GM18951 (cell line): ENCODE measurements at regions not wholly inside any gene's neighbourhood (a gene's known extent, or its start where the extent isn't known, plus 50 kb on each side); places are given as distances from the start of the nearest gene placed in this dataset.
"Not testable (repeated sequence)": the region's sequence is repeated elsewhere in the genome, so short reads cannot be mapped to it uniquely, and the experiment has no call there.

Experiments used
- POLR2A ChIP-seq: IDR thresholded peaks from 4 replicates; pipeline ENCODE4 v1.6.1; 2011; ENCODE audit warnings: mild to moderate bottlenecking; ENCODE audit not compliant: insufficient read length, insufficient read depth; ENCODE audit errors: extremely low read depth
- in situ Hi-C: fragments of 300-500 bp; cut with MboI; formaldehyde crosslinking; loops from one replicate; pipeline ENCODE4 v1.12.0; 2022; ENCODE audit warnings: low sequenced_read_pairs, mixed read lengths, inconsistent platforms; ENCODE audit not compliant: unreplicated experiment

- in situ Hi-C loops: no loop called here
These were observed 312.1 kb downstream of the ARRDC4 start for GRCh38 chr15:98272625-98273024.

GRCh38 chr15:98276018-98276417 is 315.5 kb downstream of the ARRDC4 start:
- no peak for TF ChIP-seq POLR2A
- in situ Hi-C loops: no loop called here

More at GRCh38 chr15:98272625-98273024, 312.1 kb downstream of the ARRDC4 start:
- TF ChIP-seq POLR2A: no peak

- in situ Hi-C loops: no loop called here
- no peak for TF ChIP-seq POLR2A
These were observed 317.1 kb downstream of the ARRDC4 start for GRCh38 chr15:98277602-98278001.

- no peak for TF ChIP-seq POLR2A
- in situ Hi-C loops: no loop called here
These were observed 319.9 kb downstream of the ARRDC4 start for GRCh38 chr15:98280284-98280975.

- in situ Hi-C loops: no loop called here
These were observed 320.6 kb downstream of the ARRDC4 start for GRCh38 chr15:98281130-98281529.

GRCh38 chr15:98282656-98283332 is 322.3 kb downstream of the ARRDC4 start:
- no peak for TF ChIP-seq POLR2A
- in situ Hi-C loops: no loop called here

More at GRCh38 chr15:98281130-98281529, 320.6 kb downstream of the ARRDC4 start:
- no peak for TF ChIP-seq POLR2A

- TF ChIP-seq POLR2A: no peak
- in situ Hi-C loops: no loop called here
These were observed 325.7 kb downstream of the ARRDC4 start for GRCh38 chr15:98286200-98286599.

GRCh38 chr15:98286831-98287230 is 326.3 kb downstream of the ARRDC4 start:
- in situ Hi-C loops: no loop called here
- TF ChIP-seq POLR2A: no peak

- no peak for TF ChIP-seq POLR2A
- in situ Hi-C loops: no loop called here
These were observed 327.6 kb downstream of the ARRDC4 start for GRCh38 chr15:98288091-98288590.

- no peak for TF ChIP-seq POLR2A
- in situ Hi-C loops: no loop called here
These were observed 329.2 kb downstream of the ARRDC4 start for GRCh38 chr15:98289747-98290146.

- in situ Hi-C loops: no loop called here
- TF ChIP-seq POLR2A: no peak
These were observed 332.1 kb downstream of the ARRDC4 start for GRCh38 chr15:98292442-98293240.

GRCh38 chr15:98294126-98294525 is 333.6 kb downstream of the ARRDC4 start:
- TF ChIP-seq POLR2A: no peak
- in situ Hi-C loops: no loop called here

GRCh38 chr15:98295101-98295759 is 334.7 kb downstream of the ARRDC4 start:
- in situ Hi-C loops: not testable (repeated sequence)
